ENCODE measurements at regions not wholly inside any gene's neighbourhood (a gene's known extent, or its start where the extent isn't known, plus 50 kb on each side); places are given as distances from the start of the nearest gene placed in this dataset.

- TF ChIP-seq CTCF (conservative IDR thresholded peaks at IDR 0.05; ENCODE audit: low read length), result no peak
- no peak for TF ChIP-seq EZH2phosphoT487 (IDR thresholded peaks at IDR 0.05; ENCODE audit: borderline replicate concordance)
These were observed 261.3 kb upstream of the NCKAP5 start for GRCh38 chr2:133829450-133830020.

Measured in Loucy (cell line).